ENCODE measurements at regions not wholly inside any gene's neighbourhood (a gene's known extent, or its start where the extent isn't known, plus 50 kb on each side); places are given as distances from the start of the nearest gene placed in this dataset.

DNA sequence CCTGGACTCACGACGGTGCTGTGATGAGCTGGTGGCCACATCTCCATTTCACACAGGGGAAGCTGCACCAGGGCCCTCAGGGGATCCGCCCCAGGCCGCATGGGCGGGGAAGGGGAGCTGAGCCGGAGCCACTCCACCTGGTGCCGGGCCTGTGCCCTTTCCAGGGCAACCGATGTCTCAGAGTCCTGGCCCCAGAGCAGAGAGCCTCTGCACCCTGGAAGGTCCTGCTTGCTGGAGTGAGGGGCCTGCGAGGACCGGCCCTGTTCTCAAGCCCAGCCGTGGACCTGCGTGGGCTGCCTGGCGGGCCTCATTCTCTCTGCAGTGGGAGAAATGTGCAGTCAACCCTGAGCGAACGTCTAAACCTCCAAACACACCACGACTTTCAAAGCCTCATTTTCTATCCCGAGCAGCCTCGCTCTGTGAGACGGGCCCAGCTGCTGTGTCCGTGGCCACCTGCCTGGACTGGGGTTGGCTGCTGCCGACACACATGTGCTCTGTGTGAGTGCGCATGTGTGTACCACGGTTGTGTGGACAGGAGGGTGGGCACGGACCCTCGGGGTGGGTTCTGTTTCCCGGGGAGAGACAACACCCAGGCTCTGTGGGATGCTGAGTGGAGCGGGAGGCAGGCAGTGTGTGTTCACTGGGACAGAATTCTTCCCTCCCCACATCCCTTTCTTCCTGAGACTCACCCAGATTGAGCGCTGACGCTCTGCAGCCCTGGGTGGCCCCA is 163.5 kb downstream of the KIF26A start:
- TF ChIP-seq ZNF677 (tag by site-specific recombination; IDR thresholded peaks at IDR 0.05) (no peak), ZNF433 (tag by site-specific recombination; IDR thresholded peaks at IDR 0.05; ENCODE audit: low read depth) (no peak), CTCF (tag by site-specific recombination; IDR thresholded peaks at IDR 0.05) (no peak), REPIN1 (tag by site-specific recombination; IDR thresholded peaks at IDR 0.05; ENCODE audit: low read depth) (no peak), ZNF157 (tag by site-specific recombination; IDR thresholded peaks at IDR 0.05) (no peak), ZNF416 (tag by site-specific recombination; IDR thresholded peaks at IDR 0.05) (no peak), ZNF843 (tag by site-specific recombination; IDR thresholded peaks at IDR 0.05) (no peak), KLF9 (tag by site-specific recombination; IDR thresholded peaks at IDR 0.05; ENCODE audit: low read depth) (no peak), ZNF560 (tag by site-specific recombination; IDR thresholded peaks at IDR 0.05; ENCODE audit: borderline replicate concordance) (no peak), RBAK (tag by site-specific recombination; IDR thresholded peaks at IDR 0.05) (no peak), ZNF398 (tag by site-specific recombination; IDR thresholded peaks at IDR 0.05) (no peak)

All from HEK293 (cell line).